Karpas-422 (cell line): ENCODE measurements at regions not wholly inside any gene's neighbourhood (a gene's known extent, or its start where the extent isn't known, plus 50 kb on each side); places are given as distances from the start of the nearest gene placed in this dataset.
A peak's percentile ranks its signal among the peaks of the same experiment; 100 is the strongest.

Experiments
- DNase-seq: peaks from one replicate; pipeline ENCODE4 v3.0.0-alpha.2; 2015
- H2AFZ ChIP-seq: fragments of 200-600 bp; sonication (generic); 2 replicates; pipeline ENCODE4 v1.6.1; 2014; ENCODE audit warnings: antibody characterized with exemption, low read length, mixed read lengths
- H3K27ac ChIP-seq: fragments of 200-600 bp; sonication (generic); 2 replicates; pipeline ENCODE4 v1.5.1; 2014; ENCODE audit warnings: mild to moderate bottlenecking, low read length, moderate library complexity
- H3K27me3 ChIP-seq: fragments of 200-600 bp; sonication (generic); 2 replicates; pipeline ENCODE4 v1.6.1; 2014; ENCODE audit warnings: low read length, mixed read lengths
- H3K36me3 ChIP-seq: fragments of 200-600 bp; sonication (generic); 2 replicates; pipeline ENCODE4 v1.6.1; 2014; ENCODE audit warnings: low read length, mixed read lengths; ENCODE audit not compliant: insufficient read depth
- H3K4me1 ChIP-seq: fragments of 200-600 bp; sonication (generic); 2 replicates; pipeline ENCODE4 v1.6.1; 2014; ENCODE audit warnings: mild to moderate bottlenecking, low read length, mixed read lengths
- H3K4me2 ChIP-seq: fragments of 200-600 bp; sonication (generic); 2 replicates; pipeline ENCODE4 v1.6.1; 2014; ENCODE audit warnings: low read length, low read depth, mild to moderate bottlenecking; ENCODE audit not compliant: poor library complexity, severe bottlenecking
- H3K4me3 ChIP-seq: fragments of 200-600 bp; sonication (generic); 2 replicates; pipeline ENCODE4 v1.5.1; 2014; ENCODE audit warnings: mild to moderate bottlenecking, antibody characterized with exemption, low read length, mixed read lengths
- H3K79me2 ChIP-seq: fragments of 200-600 bp; sonication (generic); 2 replicates; pipeline ENCODE4 v1.6.1; 2014; ENCODE audit warnings: mild to moderate bottlenecking, low read length, mixed read lengths
- H3K9ac ChIP-seq: fragments of 200-600 bp; sonication (generic); 2 replicates; pipeline ENCODE4 v1.6.0; 2014; ENCODE audit warnings: low read length
- H3K9me2 ChIP-seq: fragments of 200-600 bp; sonication (generic), shearing (Covaris generic); replicated peaks from 2 replicates; pipeline ENCODE4 v1.6.0; 2014; ENCODE audit warnings: mild to moderate bottlenecking, low read length, moderate library complexity; ENCODE audit not compliant: insufficient read depth
- H3K9me3 ChIP-seq: fragments of 300-700, 200-600 bp; sonication (generic); 2 replicates; pipeline ENCODE4 v1.6.1; 2014; ENCODE audit warnings: low read length, mixed read lengths
- H4K20me1 ChIP-seq: fragments of 200-600 bp; sonication (generic); 2 replicates; pipeline ENCODE4 v1.6.1; 2014; ENCODE audit warnings: mild to moderate bottlenecking, antibody characterized with exemption, low read length, low read depth; ENCODE audit not compliant: insufficient read depth

GRCh38 chr5:56313596-56313995 lies 80.5 kb upstream of the ANKRD55 start:
- Histone ChIP-seq H3K27me3 (no peaks in the 10 kb centered on the region), H3K36me3 (no peaks in the 10 kb centered on the region), H4K20me1 (no peaks in the 10 kb centered on the region), H3K4me3 (no peak overlapping the region), H3K4me2 (no peak overlapping the region), H2AFZ (no peak overlapping the region), H3K9me3 (no peaks in the 10 kb centered on the region), H3K27ac (no peak overlapping the region), H3K9me2 (no peaks in the 10 kb centered on the region), H3K9ac (no peak overlapping the region), H3K4me1 (no peaks in the 10 kb centered on the region; the same call in 1 of the 2 replicates), H3K79me2 (no peaks in the 10 kb centered on the region)
- DNase-seq: no peak

GRCh38 chr5:56313004-56313531 lies 79.9 kb upstream of the ANKRD55 start:
- H3K4me3 ChIP-seq: no peak overlapping the region
- no peak for DNase-seq
- H3K79me2 ChIP-seq: no peaks in the 10 kb centered on the region
- no peak overlapping the region for H3K27ac ChIP-seq
- H3K4me2 ChIP-seq: no peak overlapping the region
- no peak overlapping the region for H3K9ac ChIP-seq
- H3K9me2 ChIP-seq: no peaks in the 10 kb centered on the region
- no peaks in the 10 kb centered on the region for H3K9me3 ChIP-seq
- no peaks in the 10 kb centered on the region for H3K36me3 ChIP-seq
- H4K20me1 ChIP-seq: no peaks in the 10 kb centered on the region
- no peaks in the 10 kb centered on the region for H3K27me3 ChIP-seq
- no peaks in the 10 kb centered on the region; the same call in 1 of the 2 replicates for H3K4me1 ChIP-seq
- H2AFZ ChIP-seq: no peak overlapping the region

- no peaks in the 10 kb centered on the region for H4K20me1 ChIP-seq
- H2AFZ ChIP-seq: no peak overlapping the region
- H3K36me3 ChIP-seq: no peaks in the 10 kb centered on the region
- no peak overlapping the region for H3K9ac ChIP-seq
- no peak overlapping the region for H3K4me3 ChIP-seq
- H3K27ac ChIP-seq: no peak overlapping the region
- no peaks in the 10 kb centered on the region for H3K27me3 ChIP-seq
- no peaks in the 10 kb centered on the region; the same call in 1 of the 2 replicates for H3K4me1 ChIP-seq
- no peak overlapping the region for H3K4me2 ChIP-seq
- H3K79me2 ChIP-seq: no peaks in the 10 kb centered on the region
- DNase-seq: no peak
- no peaks in the 10 kb centered on the region for H3K9me3 ChIP-seq
- no peaks in the 10 kb centered on the region for H3K9me2 ChIP-seq
These were observed 78.3 kb upstream of the ANKRD55 start for GRCh38 chr5:56311306-56311905.

- H2AFZ ChIP-seq: no peak overlapping the region
- no peaks in the 10 kb centered on the region for H3K9me3 ChIP-seq
- no peak overlapping the region for H3K4me3 ChIP-seq
- no peaks in the 10 kb centered on the region; the same call in 1 of the 2 replicates for H3K4me1 ChIP-seq
- no peaks in the 10 kb centered on the region for H3K36me3 ChIP-seq
- no peaks in the 10 kb centered on the region for H3K27me3 ChIP-seq
- no peak overlapping the region for H3K27ac ChIP-seq
- H3K79me2 ChIP-seq: no peaks in the 10 kb centered on the region
- no peak overlapping the region for H3K4me2 ChIP-seq
- no peak overlapping the region for H3K9ac ChIP-seq
- H4K20me1 ChIP-seq: no peaks in the 10 kb centered on the region
- DNase-seq: no peak
- no peaks in the 10 kb centered on the region for H3K9me2 ChIP-seq
These were observed 77.6 kb upstream of the ANKRD55 start for GRCh38 chr5:56310711-56311204.

GRCh38 chr5:56309262-56309826 lies 76.2 kb upstream of the ANKRD55 start:
- no peaks in the 10 kb centered on the region; the same call in 1 of the 2 replicates for H3K4me1 ChIP-seq
- H3K9ac ChIP-seq: no peak overlapping the region
- H2AFZ ChIP-seq: no peak overlapping the region
- no peaks in the 10 kb centered on the region for H3K27me3 ChIP-seq
- H3K79me2 ChIP-seq: no peaks in the 10 kb centered on the region
- H3K27ac ChIP-seq: no peak overlapping the region
- no peaks in the 10 kb centered on the region for H4K20me1 ChIP-seq
- H3K9me2 ChIP-seq: no peaks in the 10 kb centered on the region
- H3K36me3 ChIP-seq: no peaks in the 10 kb centered on the region
- no peak overlapping the region for H3K4me2 ChIP-seq
- H3K9me3 ChIP-seq: no peaks in the 10 kb centered on the region
- no peak overlapping the region for H3K4me3 ChIP-seq
- peak; percentile 22 for DNase-seq

- DNase-seq: peak; percentile 32
- H3K9me3 ChIP-seq: no peaks in the 10 kb centered on the region
- no peak overlapping the region for H3K27ac ChIP-seq
- H3K4me2 ChIP-seq: no peak overlapping the region
- no peaks in the 10 kb centered on the region for H3K36me3 ChIP-seq
- no peak overlapping the region for H3K4me3 ChIP-seq
- H3K27me3 ChIP-seq: no peaks in the 10 kb centered on the region
- no peak overlapping the region for H2AFZ ChIP-seq
- no peaks in the 10 kb centered on the region for H4K20me1 ChIP-seq
- no peaks in the 10 kb centered on the region for H3K9me2 ChIP-seq
- no peaks in the 10 kb centered on the region for H3K79me2 ChIP-seq
- H3K4me1 ChIP-seq: no peaks in the 10 kb centered on the region
- H3K9ac ChIP-seq: no peak overlapping the region
These were observed 74.7 kb upstream of the ANKRD55 start for GRCh38 chr5:56307714-56308333.

GRCh38 chr5:56306433-56307150 lies 73.5 kb upstream of the ANKRD55 start:
- Histone ChIP-seq H3K27me3 (no peaks in the 10 kb centered on the region), H3K9me3 (no peaks in the 10 kb centered on the region), H3K79me2 (no peaks in the 10 kb centered on the region), H3K4me2 (no peak overlapping the region), H3K4me1 (no peaks in the 10 kb centered on the region), H3K9me2 (no peaks in the 10 kb centered on the region), H3K27ac (no peak overlapping the region), H3K36me3 (no peaks in the 10 kb centered on the region), H3K4me3 (no peak overlapping the region), H4K20me1 (no peaks in the 10 kb centered on the region), H3K9ac (no peak overlapping the region), H2AFZ (no peak overlapping the region)
- peak; percentile 15 for DNase-seq
